Myocyte (in vitro differentiated cells): ENCODE measurements at regions not wholly inside any gene's neighbourhood (a gene's known extent, or its start where the extent isn't known, plus 50 kb on each side); places are given as distances from the start of the nearest gene placed in this dataset.

ENCODE experiments used
- DNase-seq: peaks from one replicate; pipeline ENCODE4 v3.0.0-alpha.2; 2012; ENCODE audit warnings: low read depth

- DNase-seq = no peak
Measured at GRCh38 chr4:176009254-176009653, 56.4 kb upstream of the WDR17 start.

GRCh38 chr4:176011529-176011928 lies 54.1 kb upstream of the WDR17 start:
- DNase-seq = peak; percentile 9

- no peak for DNase-seq
Measured at GRCh38 chr4:176013476-176014247, 52.0 kb upstream of the WDR17 start.

DNA sequence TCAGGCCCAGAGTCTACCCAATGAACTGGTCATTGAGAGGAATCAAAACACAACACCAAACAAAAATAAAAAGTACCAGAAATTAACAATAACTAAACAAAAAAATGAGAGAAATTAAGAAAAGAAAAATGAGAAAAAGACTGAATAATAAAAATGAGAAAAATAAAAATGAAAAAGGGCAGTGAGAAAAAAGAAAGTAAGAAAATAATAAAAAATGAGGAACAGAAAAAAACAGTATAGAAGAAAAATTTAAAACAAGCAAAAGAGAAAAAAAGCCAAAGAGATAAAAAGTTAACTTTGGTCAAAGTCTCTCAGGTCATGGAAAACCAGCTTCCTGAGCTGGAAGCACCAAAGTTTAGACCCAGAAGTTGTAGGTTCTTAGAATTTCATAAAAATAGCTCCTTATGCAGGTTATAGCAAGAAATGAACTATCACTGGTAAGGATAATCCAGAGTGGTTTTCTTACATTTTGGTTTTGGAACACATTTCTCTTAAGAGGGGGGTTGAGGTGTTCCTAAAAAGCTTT lies 51.0 kb upstream of the WDR17 start:
- DNase-seq = no peak
